GM20000 (cell line): ENCODE measurements at regions not wholly inside any gene's neighbourhood (a gene's known extent, or its start where the extent isn't known, plus 50 kb on each side); places are given as distances from the start of the nearest gene placed in this dataset.

Experiments used
- DNase-seq: peaks from one replicate; pipeline ENCODE4 v3.0.0; 2012; ENCODE audit warnings: low spot score
- TF ChIP-seq, protein P1 (sequence below): IDR thresholded peaks from 2 replicates; pipeline ENCODE4 v1.5.1; 2012; ENCODE audit warnings: mild to moderate bottlenecking, control low read depth; ENCODE audit errors: extremely low read depth, missing control alignments

DNA sequence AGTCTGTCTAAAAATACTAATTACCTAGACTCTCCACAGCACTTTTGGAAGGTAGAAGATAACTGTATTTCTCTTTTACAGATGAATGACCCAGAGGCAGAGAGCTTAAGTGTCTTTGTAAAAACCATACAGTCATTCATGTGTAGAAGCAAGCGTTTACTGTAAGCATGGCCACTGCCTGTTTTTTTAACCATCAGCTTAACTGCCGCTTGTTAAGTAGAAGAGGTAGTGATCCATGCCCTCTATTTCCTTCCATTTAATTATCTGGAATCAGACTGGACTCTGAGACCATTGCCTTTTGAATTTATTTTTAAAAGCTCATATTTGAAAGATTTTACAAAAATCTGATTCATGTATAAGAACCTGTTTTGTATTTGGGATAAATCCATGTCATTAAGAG lies 111.2 kb upstream of the TECRL start:
- DNase-seq: no peak
- TF ChIP-seq, protein P1, sequence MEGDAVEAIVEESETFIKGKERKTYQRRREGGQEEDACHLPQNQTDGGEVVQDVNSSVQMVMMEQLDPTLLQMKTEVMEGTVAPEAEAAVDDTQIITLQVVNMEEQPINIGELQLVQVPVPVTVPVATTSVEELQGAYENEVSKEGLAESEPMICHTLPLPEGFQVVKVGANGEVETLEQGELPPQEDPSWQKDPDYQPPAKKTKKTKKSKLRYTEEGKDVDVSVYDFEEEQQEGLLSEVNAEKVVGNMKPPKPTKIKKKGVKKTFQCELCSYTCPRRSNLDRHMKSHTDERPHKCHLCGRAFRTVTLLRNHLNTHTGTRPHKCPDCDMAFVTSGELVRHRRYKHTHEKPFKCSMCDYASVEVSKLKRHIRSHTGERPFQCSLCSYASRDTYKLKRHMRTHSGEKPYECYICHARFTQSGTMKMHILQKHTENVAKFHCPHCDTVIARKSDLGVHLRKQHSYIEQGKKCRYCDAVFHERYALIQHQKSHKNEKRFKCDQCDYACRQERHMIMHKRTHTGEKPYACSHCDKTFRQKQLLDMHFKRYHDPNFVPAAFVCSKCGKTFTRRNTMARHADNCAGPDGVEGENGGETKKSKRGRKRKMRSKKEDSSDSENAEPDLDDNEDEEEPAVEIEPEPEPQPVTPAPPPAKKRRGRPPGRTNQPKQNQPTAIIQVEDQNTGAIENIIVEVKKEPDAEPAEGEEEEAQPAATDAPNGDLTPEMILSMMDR: no peak

DNA sequence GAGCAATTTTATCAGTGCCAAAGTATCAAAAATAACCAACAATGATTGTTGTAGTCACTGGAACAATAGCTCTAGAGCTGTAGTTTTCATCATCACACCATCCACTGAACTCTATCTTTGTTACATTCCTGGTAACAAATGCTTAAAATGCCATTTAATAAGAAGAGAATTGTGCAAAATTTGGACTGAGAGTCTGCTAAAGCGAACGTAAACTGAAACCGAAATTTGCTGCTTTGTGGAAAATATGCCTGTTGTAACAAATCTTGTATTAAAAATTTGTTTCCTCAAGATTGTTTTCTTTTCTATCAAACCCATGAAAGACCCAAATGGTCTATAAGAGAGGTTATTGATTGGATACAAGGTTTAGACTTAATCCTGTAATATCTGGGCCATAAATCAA lies 109.3 kb upstream of the TECRL start:
- TF ChIP-seq, protein P1: no peak
- no peak for DNase-seq

DNA sequence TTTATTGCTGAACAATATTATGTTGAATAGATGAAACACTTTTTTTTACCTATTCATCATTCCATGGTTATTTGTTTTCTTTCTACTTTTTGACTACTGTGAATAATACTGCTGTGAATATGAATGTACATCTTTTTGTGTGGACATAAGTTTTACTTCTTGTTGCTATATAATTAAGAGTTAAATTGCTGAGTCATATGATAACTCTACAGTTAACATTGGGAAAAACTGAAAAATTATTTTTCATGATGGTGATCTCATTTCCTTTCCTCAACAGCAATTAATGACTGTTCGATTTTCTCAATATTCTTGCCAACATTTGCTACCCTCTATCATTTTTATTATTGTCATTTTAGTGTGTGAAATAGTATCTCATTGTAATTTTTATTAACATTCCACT lies 106.9 kb upstream of the TECRL start:
- TF ChIP-seq, protein P1: no peak
- DNase-seq: no peak

DNA sequence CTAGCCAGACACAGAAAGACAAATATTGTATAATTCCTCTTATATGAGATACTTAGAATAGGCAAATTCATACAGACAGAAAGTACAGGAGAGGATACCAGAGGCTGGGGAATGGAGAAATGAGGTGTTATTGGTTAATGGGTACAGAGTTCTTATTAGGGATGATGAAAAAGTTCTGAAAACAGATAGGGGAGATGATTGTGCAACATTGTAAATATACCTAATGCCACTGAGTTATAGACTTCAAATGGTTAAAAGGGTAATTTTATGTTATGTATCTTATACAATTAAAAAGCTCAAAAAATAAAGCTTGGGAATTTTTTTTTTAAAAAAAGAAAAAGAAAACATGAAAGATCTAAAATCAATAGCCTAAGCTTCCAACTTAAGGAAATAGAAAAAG lies 98.8 kb upstream of the TECRL start:
- TF ChIP-seq, protein P1: no peak

DNA sequence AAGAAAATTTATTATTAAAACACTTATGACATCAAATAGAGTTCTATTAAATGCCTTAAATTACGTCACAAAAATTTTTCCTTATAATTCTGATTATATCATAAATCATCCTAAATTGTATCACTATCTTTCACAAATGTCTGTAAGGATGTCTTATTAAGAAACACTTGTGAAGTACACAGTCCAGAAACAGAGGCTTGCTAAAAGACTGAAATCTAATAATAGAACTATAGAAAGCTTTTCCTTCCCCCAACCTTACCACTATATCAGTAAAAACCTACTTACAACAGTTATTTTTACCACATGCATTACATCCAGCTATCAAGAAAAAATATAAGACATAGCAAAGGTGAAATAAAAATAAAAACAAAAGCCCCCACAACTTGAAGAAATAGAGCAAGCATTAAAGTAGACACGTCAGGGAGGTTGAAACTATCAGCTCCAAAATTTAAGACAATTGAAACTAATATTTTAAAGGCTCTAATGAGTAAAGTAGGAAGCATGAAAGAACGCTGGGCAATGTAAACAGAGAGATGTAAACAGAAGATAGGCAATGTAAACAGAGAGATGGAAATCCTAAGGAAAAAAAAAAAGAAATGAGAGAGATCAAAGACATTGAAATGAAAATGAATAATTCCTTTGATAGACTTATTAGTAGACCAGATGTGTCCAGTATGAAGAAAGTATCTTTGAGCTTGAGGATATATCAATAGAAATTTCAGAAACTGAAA lies 94.9 kb upstream of the TECRL start:
- TF ChIP-seq, protein P1: no peak
- DNase-seq: no peak

More for the DNA sequence above, 98.8 kb upstream of the TECRL start:
- no peak for DNase-seq

DNA sequence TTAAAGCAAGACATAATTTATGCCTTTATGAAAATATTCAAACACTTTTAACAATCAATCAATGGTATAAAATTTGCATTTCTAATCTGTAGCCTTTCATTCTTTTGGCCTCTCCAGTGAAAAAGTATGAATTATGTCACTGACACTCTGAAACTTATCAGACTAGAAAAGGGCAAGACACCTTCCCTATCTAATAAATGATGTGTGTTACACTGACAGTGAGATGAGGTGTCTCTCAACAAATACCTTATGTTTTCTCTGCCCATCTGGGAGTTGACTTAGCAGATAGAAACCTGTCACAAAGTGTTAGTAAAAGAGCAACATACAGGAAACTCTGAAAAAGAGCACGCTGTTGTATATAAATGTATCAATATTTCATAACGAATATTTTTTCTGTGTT lies 94.2 kb upstream of the TECRL start:
- TF ChIP-seq, protein P1: no peak
- no peak for DNase-seq

DNA sequence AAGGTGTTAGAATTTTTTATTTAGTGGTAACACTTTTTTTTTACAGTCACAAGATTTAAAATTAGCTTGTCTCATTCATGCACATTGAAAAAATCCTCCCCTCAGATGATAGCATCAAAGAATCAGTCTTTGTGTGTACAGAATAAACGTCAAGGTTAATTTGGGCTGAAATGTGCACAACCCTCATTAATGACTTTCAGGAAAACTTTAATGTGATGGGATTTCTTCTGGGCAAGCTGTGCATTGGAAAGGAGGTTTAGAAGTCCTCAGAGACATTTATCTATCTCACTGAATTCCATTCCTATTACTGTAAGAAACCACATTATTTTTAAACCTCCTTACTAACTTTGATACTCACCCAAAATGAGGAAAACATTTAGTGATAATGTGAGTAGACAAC lies 88.2 kb upstream of the TECRL start:
- no peak for DNase-seq
- TF ChIP-seq, protein P1: no peak
